GM12873 (cell line): ENCODE measurements at regions not wholly inside any gene's neighbourhood (a gene's known extent, or its start where the extent isn't known, plus 50 kb on each side); places are given as distances from the start of the nearest gene placed in this dataset.

Source experiments
- CTCF ChIP-seq: IDR thresholded peaks from 2 replicates; pipeline ENCODE4 v1.5.1; 2012; ENCODE audit warnings: low read depth, mild to moderate bottlenecking, moderate library complexity, low read length, control low read depth; ENCODE audit not compliant: insufficient read depth; ENCODE audit errors: missing control alignments

GRCh38 chr1:114336360-114336759 lies 174.6 kb downstream of the TRIM33 start:
- TF ChIP-seq CTCF = no peak

- TF ChIP-seq CTCF = no peak
Measured at GRCh38 chr1:114335273-114335672, 175.7 kb downstream of the TRIM33 start.

- no peak for TF ChIP-seq CTCF
Measured at GRCh38 chr1:114334297-114334696, 176.7 kb downstream of the TRIM33 start.

GRCh38 chr1:114333690-114334089 lies 177.3 kb downstream of the TRIM33 start:
- TF ChIP-seq CTCF = no peak

- no peak for TF ChIP-seq CTCF
Measured at GRCh38 chr1:114331936-114332335, 178.3 kb upstream of the SYT6 start.

GRCh38 chr1:114330451-114330983 lies 176.8 kb upstream of the SYT6 start:
- no peak for TF ChIP-seq CTCF

- no peak for TF ChIP-seq CTCF
Measured at GRCh38 chr1:114328361-114328904, 174.8 kb upstream of the SYT6 start.
